GM18867 (cell line): ENCODE measurements at regions not wholly inside any gene's neighbourhood (a gene's known extent, or its start where the extent isn't known, plus 50 kb on each side); places are given as distances from the start of the nearest gene placed in this dataset.

Experiments
- ATAC-seq: cut with Tn5 transposase; IDR thresholded peaks from one replicate; pipeline ENCODE4 v1.9.1; 2021; ENCODE audit warnings: mild to moderate bottlenecking, moderate library complexity; ENCODE audit not compliant: unreplicated experiment

DNA sequence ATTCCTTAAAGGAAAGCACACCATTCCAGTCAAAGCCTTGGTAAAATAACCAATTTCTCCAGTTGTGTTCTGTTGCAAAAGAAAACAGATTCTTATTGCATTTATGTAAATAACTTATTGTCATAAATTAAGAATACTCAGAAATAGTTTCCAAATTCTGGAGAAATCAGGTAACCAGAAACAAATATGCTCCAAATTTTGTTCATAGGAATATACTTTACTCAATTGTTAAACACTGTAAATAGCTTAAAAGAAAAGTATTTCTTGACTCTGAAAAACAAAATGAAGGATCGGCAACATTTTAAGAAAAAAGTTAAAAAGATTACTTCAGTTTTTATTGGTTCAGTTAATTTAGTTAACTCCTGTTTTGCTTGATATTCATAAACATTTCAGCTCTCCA lies 67.1 kb upstream of the PIK3CG start:
- ATAC-seq = no peak

DNA sequence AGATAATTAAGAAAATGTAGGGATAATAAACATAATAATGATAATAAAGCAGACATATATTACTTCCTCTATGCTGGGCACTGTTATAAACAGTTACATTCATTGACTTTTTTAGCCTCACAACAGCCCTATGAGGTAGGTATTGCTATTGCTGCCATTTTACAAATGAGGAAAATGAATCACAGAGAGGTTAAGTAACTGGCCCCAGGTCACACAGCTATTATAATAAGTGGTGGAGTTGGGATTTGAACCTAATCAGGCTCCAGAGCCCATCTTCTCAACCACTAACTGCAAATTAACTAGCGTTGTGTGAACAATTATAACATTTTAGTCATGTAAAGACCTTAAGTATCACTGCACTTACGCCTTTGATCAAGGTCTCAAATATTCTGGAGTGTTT lies 62.5 kb upstream of the PIK3CG start:
- ATAC-seq = no peak

GRCh38 chr7:106806556-106806955 lies 58.5 kb upstream of the PIK3CG start:
- no peak for ATAC-seq

GRCh38 chr7:106807474-106807873 lies 57.6 kb upstream of the PIK3CG start:
- ATAC-seq = no peak

DNA sequence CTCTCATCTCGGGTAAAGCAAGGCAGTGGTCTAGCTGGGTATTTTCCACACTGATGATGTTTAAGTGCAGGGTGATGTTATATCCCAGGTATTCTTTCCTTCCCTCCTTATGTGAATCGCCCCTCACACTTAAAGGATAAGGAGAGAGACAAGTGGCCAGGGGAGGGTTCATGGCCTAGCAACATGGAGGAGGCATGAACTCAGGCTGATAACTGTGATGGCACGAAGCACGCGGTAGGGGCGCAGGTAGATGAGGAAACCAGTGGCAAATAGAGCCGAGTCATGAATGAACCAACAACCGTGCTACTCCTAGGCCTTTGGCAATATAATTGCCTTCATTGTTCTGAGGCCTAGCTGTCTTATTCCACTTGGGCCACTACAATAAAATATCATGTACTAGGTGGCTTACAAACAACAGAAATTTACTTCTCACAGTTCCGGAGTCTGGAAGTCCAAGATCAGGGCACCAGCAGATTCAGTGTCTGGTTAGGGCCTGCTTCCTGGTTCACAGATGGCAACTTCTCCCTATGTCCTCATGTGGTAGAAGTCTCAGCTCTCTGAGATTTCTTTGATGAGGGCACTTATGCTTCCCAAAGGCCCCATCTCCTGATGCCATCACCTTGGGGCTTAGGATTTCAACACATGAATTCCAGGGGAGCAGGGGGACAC lies 56.0 kb upstream of the PIK3CG start:
- ATAC-seq = no peak

DNA sequence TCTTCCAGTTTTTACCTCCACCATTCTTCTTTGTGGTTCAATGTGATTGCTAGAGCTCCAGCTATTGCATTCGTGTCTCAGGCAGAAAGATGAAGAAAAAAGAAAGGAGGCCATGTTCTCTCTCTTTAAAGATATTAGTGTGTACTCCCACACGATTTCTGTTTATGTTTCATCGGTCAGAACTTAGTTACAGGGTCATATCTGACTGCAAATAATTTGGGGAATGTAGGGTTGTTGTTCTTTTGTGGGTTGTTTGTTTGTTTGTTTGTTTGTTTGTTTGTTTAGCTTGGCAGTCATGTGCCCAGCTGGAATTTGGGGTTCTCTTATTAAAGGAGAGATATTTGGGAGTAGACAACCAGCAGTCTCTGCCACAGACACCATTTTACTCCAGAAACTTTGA lies 53.6 kb upstream of the PIK3CG start:
- no peak for ATAC-seq

DNA sequence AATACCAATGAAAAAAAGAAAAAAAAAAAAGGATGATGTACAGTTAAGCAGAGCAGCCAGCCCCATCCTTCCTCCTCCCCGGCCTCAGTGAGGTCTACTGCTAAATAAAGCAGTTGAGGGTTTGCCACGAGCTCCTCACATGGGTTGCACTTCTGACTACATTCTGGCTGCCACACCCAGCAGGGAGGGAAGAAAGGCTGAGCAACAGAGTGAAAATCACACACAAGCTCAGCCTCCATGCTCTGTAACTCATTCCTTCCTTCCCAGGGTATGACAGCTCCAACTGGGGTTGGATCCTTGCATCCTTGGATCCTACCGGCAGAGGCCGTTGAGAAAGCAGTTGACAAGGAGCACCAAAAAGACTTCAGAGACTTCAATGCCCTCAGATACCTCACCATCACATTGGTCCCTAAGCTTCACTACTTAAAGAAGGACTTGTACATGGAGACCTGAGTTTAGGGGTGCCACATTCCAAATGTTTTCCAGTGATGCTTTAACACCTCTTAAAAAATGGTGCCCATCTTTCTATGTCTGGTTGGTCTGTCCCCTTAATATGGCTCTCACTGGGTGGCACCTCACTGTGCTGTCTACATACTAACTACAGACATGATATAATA lies 52.9 kb upstream of the PIK3CG start:
- peak; percentile 39 for ATAC-seq

DNA sequence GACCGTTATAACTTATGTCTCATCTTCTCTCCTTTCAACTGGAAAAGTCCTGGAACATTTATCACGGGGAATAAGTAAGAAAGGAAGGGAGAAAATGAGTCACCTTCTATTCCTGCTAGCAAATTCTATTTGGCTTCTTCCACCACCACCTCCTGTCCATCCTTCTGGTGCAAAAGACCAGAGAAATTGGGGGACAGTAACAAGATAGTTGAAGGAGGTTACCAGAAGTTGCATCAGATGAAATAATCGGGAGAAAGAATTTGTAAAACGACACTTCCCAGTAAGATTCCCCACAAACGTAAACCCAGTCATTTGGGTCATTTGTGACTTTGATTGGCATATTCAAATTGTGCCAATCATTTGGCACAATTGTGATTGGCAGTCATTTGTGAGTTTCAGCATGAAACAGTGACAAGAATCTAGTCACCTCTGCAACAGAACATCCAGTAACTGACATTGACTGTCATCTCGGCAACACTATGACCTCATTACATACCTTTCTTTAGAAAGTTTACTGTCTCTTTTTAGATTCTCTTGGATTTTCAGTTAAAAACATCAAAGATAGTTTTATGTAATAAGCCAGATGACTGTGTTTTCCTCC lies 51.3 kb upstream of the PIK3CG start:
- no peak for ATAC-seq

DNA sequence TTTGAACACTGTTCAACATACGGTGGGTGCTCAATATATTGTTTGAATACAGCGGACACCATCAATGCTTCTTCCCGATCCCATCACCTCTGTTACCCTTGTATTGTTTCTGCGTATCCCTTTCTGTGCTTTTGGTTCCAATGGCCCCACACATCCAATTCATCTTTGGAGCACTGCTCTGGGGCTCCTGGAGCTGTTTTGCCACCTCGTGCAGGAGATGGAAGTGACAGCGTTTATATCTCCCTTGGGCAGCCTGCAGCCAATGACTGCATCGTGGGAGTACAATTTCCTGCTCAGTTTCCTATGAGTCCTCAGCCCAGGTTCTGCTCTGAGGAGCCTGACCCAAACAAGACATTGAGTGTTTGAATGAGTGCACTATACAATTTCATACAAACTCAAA lies 50.2 kb upstream of the PIK3CG start:
- no peak for ATAC-seq
